Left renal pelvis (tissue), 4 donors: ENCODE measurements at regions not wholly inside any gene's neighbourhood (a gene's known extent, or its start where the extent isn't known, plus 50 kb on each side); places are given as distances from the start of the nearest gene placed in this dataset.

Experiments
- DNase-seq, 4 donors: peaks; one replicate each; pipeline ENCODE4 v3.0.0-alpha.2; 2013; ENCODE audit warnings: low read depth in 4 of 4, low spot score in 3 of 4

DNA sequence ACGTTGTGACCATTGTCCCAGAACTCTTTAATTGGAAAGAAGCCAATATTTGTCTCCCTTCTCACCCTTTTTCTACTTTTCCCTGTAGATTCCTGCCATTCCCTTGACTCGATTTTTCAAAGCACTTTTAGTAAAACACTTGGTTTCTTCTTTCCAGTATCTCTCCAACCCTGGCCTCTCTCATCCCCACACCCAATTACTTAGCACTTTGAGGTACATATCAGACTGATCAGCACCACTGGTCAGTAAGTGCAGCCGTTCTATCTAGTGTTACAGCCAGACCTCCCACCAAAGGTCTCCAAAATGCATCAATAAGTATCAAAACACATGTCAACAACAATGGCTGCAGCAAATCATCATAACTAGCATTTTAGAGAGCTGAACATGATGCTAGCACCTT, 141.9 kb downstream of the BTG1 start:
- DNase-seq = no peak

DNA sequence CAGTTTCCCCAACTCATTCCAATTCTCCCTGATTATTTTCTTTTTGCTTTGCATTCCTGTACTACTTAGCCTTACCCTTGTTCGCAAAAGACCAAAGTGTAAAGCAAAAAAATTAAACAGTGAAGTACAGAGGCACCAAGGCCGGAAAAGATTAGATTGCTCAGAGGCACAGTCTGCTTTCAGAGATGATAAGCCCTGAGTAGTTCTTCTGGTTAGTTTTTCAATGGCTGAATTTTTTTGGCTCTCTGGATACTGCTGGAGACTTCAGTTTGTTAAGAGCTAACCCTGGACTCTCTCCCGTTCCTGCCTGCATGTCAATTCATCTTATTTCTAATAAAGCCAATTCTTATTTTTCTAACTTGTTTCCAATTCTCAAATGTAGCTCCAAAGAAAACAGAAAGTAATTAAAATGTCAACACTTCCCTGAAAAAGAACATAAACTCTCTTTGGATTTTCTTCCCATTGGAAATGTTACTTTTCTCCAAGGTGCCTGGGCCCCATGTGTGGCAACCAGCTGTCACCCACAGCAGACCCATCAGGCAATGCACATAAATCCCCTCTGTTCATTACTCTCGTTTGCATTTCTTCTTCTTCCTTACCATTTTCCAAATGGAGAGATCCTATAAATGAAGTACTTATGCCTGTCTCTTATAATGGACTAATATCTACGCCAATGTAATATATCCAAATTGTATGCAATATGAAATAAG, 142.8 kb downstream of the BTG1 start:
- DNase-seq = no peak

DNA sequence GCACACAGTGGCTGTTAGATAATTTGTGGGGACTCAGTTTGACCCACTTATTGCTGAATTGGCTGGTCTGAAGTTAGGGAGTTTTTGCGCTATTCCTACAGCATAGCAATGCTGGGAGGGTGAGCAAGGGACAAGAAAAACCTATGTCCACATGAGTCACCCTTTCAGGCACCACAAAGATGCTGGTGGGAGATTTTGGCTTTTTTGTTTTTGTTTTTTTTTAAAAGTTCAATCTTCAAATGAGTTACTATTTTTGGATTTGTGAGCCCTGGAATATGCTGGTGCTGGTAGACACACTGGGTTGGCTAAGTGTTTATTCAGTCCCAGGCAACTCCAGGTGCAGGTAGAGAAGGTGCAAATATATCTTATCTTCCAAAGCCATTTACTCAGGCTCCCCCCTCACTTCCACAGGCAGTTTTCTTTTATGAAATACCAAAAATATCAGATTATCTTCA, 143.4 kb downstream of the BTG1 start:
- DNase-seq = no peak

DNA sequence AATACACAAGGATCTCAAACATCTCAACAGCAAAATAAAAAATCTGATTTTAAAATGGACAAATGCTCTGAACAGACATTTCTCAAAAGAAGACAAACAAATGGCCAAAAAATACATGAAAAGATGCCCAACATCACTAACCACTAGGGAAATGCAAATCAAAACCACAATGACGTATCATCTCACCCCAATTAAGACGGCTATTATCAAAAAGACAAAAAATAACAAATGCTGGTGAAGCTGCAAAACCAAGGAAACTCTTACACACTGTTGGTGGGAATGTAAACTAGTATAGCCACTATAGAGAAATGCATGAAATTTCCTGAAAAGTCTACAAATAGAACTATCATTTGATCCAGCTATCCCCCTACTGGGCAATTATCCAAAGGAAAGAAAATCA, 145.0 kb downstream of the BTG1 start:
- DNase-seq = no peak

DNA sequence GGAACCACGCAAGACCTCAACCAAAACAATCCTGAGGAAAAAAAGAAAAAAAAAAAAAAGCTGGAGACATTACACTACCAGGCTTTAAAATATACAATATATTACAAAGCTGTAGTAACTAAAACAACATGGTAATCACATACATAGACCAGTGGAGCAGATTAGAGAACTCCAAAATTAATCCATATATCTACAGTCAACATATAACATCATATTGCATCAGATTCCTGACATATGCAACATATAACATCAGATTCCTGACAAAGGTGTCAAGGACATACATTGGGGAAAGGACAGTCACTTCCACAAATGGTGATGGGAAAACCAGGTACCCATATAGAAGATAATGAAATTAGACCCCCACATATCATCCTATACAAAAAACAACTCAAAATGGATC, 145.8 kb downstream of the BTG1 start:
- DNase-seq = no peak

DNA sequence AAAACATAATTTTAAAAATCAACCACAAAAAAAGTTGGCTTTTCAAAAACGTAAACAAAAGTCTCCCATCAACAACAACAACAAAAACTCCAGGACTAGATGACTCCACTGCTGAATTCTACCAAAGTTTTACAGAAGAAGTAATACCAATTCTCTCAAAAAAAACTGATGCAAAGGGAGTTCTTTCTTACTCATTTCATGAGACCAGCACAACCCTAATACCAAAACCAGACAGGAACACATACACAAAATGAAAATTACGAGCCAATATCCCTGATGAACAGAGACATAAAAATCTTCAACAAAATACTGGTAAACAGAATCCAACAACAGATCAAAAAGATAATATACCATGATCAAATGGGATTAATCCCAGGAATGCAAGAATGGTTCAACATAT, 147.3 kb downstream of the BTG1 start:
- DNase-seq = no peak

DNA sequence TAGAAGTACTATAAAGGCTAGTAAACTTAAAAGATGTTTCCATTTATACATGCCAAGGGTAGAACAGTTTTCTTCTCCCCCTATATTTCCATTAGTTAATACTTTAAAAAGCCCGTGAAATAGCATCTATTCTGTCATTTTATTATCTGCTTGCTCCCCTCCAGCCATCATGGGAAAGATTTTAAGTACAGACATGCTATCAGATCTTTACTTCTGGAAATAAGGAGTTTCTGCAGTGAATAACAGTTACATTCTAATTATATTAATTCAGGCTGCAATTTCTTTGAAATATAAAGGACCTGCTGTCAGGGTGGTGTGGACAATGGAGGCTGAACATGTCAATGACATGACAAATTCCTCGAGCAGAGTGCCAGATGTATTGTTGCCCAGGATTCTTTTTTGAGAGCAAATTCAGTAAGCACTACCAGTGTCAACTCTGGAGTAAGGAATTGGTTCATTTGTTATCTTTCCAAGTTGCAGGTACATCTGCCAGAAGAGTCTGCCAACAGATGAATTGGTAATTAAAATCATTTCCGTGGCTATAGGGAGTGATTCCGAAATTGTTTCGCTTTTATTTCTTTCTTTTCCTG, 151.3 kb downstream of the BTG1 start:
- no peak for DNase-seq

DNA sequence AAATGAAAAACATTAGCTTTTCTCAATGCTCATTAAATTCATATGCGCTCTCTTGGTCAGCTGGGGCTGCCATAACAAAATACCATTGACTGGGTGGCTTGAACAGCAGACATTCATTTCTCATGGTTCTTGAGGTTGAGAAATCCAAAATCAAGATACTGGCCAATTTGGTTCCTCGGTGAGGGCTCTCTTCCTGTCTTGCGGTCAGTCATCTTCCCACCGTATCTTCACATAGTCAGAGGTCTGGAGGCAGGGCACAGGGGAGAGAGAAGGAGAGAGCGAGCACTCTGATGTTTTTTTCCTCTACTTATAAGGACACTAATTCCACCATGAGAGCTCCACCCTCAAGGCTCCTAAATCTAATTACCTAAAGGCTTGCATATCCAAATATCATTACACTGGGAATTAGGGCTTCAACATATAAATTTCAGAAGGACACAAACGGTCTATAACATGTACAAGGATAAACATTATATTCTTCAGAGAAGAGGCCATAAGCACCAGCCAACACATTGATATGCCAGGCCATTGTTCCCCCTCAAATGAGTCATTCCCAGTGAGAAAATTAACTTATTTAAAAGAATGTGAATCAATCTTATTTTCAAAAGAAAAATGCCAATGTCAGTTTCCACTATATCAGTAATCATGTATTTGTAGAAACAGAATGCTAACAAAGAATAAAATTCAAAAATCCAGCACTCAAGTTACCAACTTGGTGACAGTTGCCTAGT, 152.2 kb downstream of the BTG1 start:
- no peak for DNase-seq

DNA sequence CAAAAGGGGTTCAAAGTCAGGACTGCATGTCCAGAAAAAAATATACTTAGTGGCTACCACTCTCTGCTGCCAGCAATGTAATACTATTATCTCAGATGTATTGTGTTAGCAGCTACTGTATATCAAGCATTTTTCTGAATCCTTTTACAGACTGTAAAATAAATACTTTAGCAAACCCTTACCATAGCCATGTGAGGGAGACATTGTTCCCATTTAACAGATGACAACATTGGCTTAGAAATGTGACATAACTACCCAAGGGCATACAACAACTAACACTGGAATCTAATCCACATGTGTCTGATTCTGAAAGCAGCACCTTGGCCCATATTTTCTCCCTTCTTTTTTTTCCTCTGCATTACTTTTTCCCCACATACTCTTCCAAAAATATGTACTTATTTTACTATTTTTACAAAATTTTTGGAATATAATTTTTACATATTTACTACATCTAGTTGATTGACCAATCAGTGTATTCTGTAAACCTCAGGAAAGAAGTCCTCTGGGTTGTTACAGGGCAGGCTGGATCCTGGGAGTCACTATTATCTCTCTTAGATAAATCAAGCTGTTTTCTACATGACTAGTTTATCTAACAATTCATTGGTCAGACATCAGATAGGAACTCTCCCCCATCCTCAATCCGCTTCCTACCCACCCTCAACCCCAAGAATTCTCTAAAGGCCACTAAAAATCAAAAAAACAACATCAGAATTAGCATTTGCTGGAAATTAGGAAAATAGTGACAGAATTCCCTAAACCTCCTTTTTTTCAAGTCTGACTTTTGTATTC, 154.1 kb downstream of the BTG1 start:
- DNase-seq = no peak

DNA sequence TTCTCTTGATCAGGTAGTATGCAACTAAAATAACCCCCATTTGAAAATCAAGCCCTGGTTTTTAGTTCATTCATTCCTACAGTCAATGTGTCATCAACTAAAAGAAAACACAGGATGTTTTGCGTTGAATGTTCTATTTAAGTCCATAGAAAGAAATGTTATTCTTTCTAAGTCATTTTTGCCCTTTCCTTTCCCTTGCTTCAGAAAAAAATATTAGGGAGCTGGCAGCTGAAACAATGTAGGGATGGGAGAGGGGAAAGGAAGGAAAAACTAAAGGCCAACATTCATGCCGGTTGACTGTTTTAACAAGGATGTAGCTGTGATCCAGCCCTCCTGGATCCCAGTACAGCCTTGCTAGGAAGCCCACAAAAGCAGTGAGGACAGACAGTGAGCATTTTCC, 155.1 kb downstream of the BTG1 start:
- DNase-seq = no peak

DNA sequence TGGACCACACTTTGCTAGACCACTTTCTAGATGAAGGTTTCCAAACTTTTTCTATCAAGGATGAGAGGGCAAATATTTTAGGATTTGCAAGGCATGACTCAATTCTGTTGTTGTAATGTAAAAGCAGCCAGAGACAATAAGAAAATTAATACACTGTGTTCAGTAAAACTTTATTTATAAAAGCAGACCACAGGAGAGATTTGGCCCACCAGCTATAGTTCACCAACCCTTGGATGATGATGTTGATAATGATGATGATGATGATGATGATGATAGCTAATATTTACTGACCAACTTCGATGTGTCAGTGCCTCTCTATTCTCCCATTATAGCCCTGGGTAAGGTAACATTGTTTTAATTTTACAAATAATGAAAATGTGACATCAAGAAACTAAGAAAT, 156.5 kb downstream of the BTG1 start:
- DNase-seq = no peak

DNA sequence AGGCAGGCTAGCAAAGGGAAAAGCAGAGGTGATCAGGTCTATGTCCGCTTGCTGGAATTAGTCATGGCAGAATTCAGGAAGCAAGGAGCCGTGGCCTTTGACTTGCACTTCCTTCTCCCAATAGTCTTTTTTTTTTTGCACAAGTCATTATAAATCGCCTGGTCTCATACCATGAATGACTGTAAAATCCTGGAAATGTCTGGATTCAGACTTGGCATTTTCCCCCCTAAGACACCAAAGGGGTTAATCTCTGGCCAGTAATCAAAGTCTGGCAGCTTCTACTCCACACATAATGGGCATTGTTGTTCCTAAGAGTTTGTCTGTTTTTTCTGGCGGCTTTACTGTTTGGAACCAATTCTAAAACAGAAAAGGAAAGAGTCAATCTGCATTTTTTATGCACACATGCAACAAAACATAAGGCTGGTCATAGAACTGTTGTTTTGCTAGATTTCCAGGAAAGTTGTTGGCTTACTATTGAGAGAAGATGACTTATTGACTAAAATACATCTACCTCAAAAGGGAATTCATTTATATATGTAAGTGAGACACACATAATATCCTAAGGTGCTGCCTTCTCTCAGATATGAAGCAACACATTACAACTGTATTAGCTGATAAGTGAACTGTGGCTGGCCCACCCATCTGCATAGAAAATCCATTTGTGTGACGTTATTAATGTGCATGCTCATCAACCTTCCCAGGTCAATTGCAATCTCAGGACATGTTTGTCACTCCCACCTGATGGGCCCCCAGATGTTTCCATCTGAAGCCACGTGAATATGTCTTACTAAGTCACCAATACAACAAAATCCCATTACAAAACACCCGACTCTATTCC, 157.3 kb downstream of the BTG1 start:
- no peak for DNase-seq

DNA sequence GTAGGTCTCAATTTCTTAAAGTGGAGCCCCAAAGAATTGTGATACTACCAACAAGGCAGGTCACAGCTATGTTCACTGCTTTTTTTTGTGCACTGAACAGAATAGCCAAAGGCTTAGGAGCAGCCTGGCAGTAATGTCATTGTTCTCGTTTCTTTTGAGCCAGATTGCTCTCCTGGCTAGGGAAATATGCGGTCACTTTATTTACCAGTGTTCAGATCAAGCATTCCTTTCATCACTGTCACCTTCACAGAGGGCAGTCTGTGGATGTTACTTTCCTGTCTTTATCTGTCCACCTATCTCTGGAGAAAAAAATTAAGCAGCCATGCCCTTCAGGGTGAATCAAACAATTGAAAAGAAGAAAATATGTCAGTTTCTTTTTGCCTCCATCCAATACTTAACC, 159.6 kb downstream of the BTG1 start:
- no peak for DNase-seq

DNA sequence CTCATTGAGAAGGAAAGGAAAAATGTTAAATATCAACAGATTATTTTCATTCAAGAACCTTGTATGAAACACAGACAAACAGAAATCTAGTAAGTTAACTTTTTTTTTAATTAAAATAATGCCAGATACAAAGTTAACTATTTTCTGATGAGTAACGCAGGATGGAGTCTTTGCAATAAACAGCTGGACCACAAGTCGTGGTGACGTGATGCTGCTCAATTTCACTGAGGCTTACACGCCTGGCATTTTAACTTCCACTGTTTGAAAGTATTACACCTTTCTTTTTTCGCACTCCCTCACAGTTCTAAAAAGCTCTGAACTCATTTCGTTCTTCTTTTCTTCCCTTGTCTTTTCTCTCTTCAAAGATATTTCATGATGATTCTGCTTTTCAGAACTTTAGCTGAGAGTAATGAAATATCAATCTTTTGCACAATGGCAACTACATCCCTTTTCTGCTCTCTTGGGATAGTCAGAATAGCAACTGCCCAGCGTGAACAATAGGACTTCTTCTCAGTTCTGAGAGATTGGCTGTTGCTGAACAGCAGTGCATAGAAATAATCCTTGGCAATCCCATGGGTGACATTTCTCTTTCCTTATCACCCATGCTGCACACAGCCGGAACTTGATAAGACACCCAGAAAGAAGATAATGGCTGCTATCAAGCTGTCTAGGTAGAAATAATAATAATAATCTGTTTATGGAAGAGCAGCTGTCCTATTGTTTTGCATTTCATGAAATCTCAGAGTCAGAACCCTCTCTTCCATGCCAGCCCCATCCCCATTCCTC, 160.5 kb downstream of the BTG1 start:
- DNase-seq = no peak

DNA sequence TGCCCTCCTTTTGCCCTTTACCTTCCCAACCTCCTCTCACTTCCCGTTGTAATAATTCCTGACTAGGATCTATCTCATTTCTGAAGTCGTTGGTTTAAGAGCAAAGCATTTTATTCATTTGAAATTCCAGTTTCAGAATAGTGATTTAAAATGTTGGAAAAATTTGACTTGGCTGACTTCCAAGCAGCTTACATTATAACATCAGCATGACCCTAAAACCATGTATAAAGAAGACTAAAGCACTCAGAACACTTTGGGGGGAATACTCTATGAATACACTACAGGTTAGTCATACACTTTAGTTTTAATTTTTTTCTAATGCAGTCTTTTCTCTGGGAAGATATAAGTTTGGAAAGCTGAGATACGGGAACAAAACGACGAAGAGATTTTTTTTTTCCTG, 161.1 kb downstream of the BTG1 start:
- no peak for DNase-seq

DNA sequence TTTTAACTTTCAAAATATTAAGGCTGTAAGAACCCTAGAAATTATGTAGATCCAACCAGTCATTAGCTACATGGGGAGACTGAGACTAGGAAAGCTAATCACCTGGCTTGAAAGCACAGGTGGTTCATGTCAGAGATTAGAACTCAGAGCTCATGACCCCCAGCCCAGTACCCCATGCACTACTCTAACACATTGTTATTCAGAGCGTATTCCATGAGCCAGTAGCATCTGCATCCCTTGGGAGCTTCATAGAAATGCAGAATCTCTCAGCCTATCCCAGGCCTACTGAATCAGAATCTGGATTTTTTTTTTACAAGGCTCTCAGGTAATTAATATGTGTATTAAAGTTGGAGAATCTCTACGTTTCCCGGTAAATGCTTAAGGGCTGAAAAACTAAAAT, 161.7 kb downstream of the BTG1 start:
- no peak for DNase-seq

DNA sequence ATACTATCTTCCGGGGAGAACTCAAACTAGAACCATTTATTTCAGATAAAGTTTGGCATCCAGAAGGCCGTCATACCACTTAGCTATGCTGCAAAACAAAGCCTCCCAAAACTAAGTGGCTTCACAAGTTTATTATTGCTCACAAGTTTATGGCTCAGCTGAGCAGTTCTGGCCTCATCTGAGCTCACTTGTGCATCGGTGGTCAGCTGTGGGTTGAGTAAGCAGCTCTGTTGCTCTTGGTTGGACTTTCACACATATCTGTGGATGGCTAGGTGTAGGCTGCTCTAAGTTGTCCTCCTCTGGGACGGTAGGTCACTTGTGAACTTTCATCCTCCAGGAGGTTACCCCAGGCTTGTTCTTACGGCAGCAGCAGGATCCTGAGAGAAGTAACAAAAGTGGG, 162.7 kb downstream of the BTG1 start:
- DNase-seq = no peak

DNA sequence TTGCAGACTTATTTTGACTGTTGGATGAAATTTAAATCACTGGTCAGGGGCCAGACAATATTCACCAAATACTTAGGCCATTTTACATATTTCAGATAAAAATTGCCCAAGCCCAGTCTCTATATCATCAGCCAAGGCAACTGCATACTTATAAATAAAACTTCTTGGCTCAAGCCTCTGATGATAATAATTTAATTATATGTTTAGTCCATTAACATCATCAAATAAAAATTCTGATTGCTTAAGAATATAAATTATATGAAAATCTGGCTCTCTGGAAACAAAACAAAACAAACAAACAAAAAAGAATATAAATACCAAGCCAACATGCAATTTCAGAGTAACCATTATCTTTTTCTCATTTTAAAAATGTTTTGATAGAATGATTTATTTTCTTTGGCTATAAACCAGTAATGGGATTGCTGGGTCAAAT, 165.2 kb downstream of the BTG1 start:
- DNase-seq = peak in 1 of 4 donors; percentile 16

DNA sequence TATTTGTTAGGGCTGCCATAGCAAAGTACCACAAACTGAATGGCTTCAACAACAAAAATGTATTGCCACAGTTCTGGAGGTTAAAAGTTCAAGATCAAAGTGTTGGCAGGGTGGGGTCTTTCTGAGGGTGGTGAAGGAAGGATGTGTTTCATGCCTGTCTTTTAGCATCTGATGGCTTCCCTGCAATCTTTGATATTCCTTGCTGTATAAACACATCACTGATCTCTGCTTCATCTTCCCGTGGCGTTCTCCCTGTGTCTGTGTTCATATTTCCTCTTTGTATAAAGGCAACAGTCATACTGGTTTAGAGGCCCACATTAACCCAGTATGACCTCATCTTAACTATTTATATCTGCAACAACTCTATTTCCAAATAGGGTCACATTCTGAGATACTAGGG, 167.5 kb downstream of the BTG1 start:
- DNase-seq = no peak

DNA sequence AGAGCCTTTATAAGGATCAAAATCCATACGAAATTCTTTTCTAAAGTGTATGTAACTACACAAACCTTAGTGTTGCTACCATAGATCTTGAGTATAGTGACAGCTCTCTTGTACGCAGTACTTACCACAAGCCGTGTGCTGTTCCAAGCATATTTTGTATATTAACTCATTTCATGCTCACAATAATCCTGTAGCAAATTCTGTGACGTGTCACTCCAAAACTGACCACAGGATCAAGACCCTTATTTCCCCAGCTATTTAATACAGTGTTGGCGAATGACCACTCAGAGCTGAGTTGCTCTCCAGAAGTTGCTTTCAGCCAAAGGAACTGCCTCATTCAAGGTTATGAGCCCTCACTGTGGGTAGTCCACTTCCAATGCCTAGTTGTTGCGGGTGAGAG, 169.8 kb downstream of the BTG1 start:
- no peak for DNase-seq
